Keratinocyte (primary cell): ENCODE measurements at regions not wholly inside any gene's neighbourhood (a gene's known extent, or its start where the extent isn't known, plus 50 kb on each side); places are given as distances from the start of the nearest gene placed in this dataset.

Experiments used
- DNase-seq: peaks from one replicate; pipeline ENCODE4 v3.0.0-alpha.2; 2011; ENCODE audit warnings: low read depth, missing footprints, low spot score
- FAIRE-seq: peaks from 2 replicates; lab custom pipeline; 2011; peaks lifted over from hg19 to GRCh38; lab: Jason Lieb, UNC
- H2AFZ ChIP-seq: 2 replicates; pipeline ENCODE4 v1.6.0; 2012; ENCODE audit warnings: low read length, control low read depth, inconsistent platforms; ENCODE audit not compliant: control insufficient read depth
- H3K27ac ChIP-seq: 2 replicates; pipeline ENCODE4 v1.5.1; 2011; ENCODE audit warnings: low read length; ENCODE audit not compliant: control insufficient read depth, insufficient read depth
- H3K27me3 ChIP-seq: 3 replicates; pipeline ENCODE4 v1.6.0; 2011; ENCODE audit warnings: low read length; ENCODE audit not compliant: control insufficient read depth, insufficient read depth; ENCODE audit errors: extremely low read depth
- H3K36me3 ChIP-seq, 2 experiments: 2 replicates in 1 of 2; 3 replicates in 1 of 2; pipeline ENCODE4 v1.5.1; 2011; ENCODE audit warnings: low read length in 2 of 2, mild to moderate bottlenecking in 1 of 2; ENCODE audit not compliant: control insufficient read depth in 2 of 2, insufficient read depth in 2 of 2; ENCODE audit errors: extremely low read depth in 1 of 2
- H3K4me1 ChIP-seq: 3 replicates; pipeline ENCODE4 v1.5.1; 2011; ENCODE audit warnings: low read length; ENCODE audit not compliant: control insufficient read depth, insufficient read depth; ENCODE audit errors: extremely low read depth
- H3K4me2 ChIP-seq: 3 replicates; pipeline ENCODE4 v1.6.0; 2011; ENCODE audit warnings: low read depth, low read length; ENCODE audit not compliant: control insufficient read depth, insufficient read depth; ENCODE audit errors: extremely low read depth
- H3K4me3 ChIP-seq, 3 experiments: fragments of 200-600 bp in 1 of 3; sonication (generic) in 1 of 3; 2 replicates in 2 of 3; 3 replicates in 1 of 3; pipeline ENCODE4 v1.5.1; 2011 to 2016; ENCODE audit warnings: low read length in 3 of 3, mild to moderate bottlenecking in 3 of 3, control low read depth in 2 of 3, inconsistent platforms in 1 of 3, low read depth in 1 of 3, mixed read lengths in 1 of 3, mixed run types in 1 of 3, moderate library complexity in 1 of 3; ENCODE audit not compliant: control insufficient read depth in 2 of 3, insufficient read depth in 2 of 3; ENCODE audit errors: extremely low read depth in 1 of 3
- H3K79me2 ChIP-seq: 2 replicates; pipeline ENCODE4 v1.6.0; 2012; ENCODE audit warnings: low read length; ENCODE audit not compliant: control insufficient read depth, insufficient read depth
- H3K9ac ChIP-seq: 3 replicates; pipeline ENCODE4 v1.6.0; 2011; ENCODE audit warnings: low read length; ENCODE audit not compliant: control insufficient read depth, insufficient read depth; ENCODE audit errors: extremely low read depth
- H3K9me1 ChIP-seq: 3 replicates; pipeline ENCODE4 v1.6.0; 2011; ENCODE audit warnings: low read length; ENCODE audit not compliant: control insufficient read depth, insufficient read depth; ENCODE audit errors: extremely low read depth
- H3K9me3 ChIP-seq: 2 replicates; pipeline ENCODE4 v1.5.1; 2012; ENCODE audit warnings: low read depth, low read length; ENCODE audit not compliant: control insufficient read depth
- H4K20me1 ChIP-seq: 3 replicates; pipeline ENCODE4 v1.6.0; 2011; ENCODE audit warnings: low read length; ENCODE audit not compliant: control insufficient read depth, insufficient read depth; ENCODE audit errors: extremely low read depth
- EZH2 ChIP-seq: IDR thresholded peaks from one replicate; pipeline ENCODE4 v1.6.1; 2012; ENCODE audit warnings: inconsistent platforms, mild to moderate bottlenecking, low read length, moderate library complexity
- dilution Hi-C: fragments of 300-500 bp; cut with MboI; formaldehyde crosslinking; loops from one replicate; pipeline ENCODE4 v1.7.0; 2020; ENCODE audit warnings: low sequenced_read_pairs; ENCODE audit not compliant: extremely low pct_ligation_motif_present
- TF ChIP-seq, protein P1 (sequence below), 3 experiments: IDR thresholded peaks in 1 of 3; conservative IDR thresholded peaks in 1 of 3; optimal IDR thresholded peaks in 1 of 3; 2 replicates in 2 of 3; 3 replicates in 1 of 3; pipeline versions ENCODE3 to v1.5.1; 2011; ENCODE audit warnings: low read length in 3 of 3, mild to moderate bottlenecking in 3 of 3, moderate library complexity in 2 of 3, control low read depth in 1 of 3, inconsistent platforms in 1 of 3; ENCODE audit not compliant: insufficient read depth in 2 of 3; ENCODE audit errors: extremely low read depth in 1 of 3

DNA sequence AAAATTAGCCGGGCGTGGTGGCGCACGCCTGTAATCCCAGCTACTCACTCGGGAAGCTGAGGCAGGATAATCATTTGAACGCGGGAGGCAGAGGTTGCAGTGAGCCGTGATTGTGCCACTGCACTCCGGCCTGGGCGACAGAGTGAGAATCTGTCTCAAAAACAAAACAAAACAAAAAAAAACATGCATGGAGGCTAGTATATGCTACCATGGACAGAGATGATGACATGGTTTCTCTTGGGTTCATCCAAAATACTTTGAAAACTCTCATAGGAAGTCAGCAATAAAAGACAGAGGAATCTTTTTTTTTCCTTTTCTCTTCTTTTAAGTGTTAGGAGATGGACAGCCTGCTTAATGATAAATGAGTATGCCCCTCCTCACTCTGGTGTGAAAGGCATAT lies 137.7 kb upstream of the MB21D2 start:
- Histone ChIP-seq H3K27ac (no peak overlapping the region), H3K9me1 (no peaks in the 10 kb centered on the region), H4K20me1 (no peaks in the 10 kb centered on the region), H3K4me2 (no peak overlapping the region), H3K27me3 (no peaks in the 10 kb centered on the region), H3K36me3 (no peaks in the 10 kb centered on the region), H3K79me2 (no peaks in the 10 kb centered on the region), H3K4me1 (no peaks in the 10 kb centered on the region), H3K4me3 (no peak overlapping the region), H2AFZ (no peak overlapping the region), H3K9me3 (no peaks in the 10 kb centered on the region), H3K9ac (no peak overlapping the region)
- DNase-seq: no peak
- dilution Hi-C loops: no loop called here
- FAIRE-seq: no peak
- TF ChIP-seq, protein P1, sequence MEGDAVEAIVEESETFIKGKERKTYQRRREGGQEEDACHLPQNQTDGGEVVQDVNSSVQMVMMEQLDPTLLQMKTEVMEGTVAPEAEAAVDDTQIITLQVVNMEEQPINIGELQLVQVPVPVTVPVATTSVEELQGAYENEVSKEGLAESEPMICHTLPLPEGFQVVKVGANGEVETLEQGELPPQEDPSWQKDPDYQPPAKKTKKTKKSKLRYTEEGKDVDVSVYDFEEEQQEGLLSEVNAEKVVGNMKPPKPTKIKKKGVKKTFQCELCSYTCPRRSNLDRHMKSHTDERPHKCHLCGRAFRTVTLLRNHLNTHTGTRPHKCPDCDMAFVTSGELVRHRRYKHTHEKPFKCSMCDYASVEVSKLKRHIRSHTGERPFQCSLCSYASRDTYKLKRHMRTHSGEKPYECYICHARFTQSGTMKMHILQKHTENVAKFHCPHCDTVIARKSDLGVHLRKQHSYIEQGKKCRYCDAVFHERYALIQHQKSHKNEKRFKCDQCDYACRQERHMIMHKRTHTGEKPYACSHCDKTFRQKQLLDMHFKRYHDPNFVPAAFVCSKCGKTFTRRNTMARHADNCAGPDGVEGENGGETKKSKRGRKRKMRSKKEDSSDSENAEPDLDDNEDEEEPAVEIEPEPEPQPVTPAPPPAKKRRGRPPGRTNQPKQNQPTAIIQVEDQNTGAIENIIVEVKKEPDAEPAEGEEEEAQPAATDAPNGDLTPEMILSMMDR (optimal IDR thresholded peaks at IDR 0.05 in 1 of 3, IDR thresholded peaks at IDR 0.05 in 1 of 3, conservative IDR thresholded peaks at IDR 0.05 in 1 of 3; ENCODE audit: extremely low read depth in 1 of 3, insufficient read depth in 2 of 3, low read length in 3 of 3): no peak
- TF ChIP-seq EZH2: no peak

DNA sequence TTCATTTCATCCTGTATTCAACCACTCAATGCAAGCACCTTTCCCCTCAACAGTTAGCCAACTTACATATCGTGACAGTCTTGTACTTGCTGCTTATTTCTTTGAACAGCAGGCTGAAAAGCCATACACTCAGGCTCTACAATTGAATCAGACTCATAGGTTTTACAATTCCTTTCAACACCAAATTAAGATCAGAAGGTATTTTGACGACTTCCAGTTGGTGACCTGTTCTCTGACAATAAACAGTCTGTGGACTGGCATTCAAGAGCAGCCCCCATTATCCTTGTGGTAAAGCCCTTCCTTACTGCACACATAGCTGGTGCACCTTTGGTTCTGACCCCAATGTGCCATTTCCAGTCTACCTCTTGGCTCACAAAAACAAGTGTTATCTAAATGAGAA lies 140.0 kb upstream of the MB21D2 start:
- H3K4me1 ChIP-seq: no peaks in the 10 kb centered on the region
- H3K9ac ChIP-seq: no peak overlapping the region
- no peaks in the 10 kb centered on the region for H3K36me3 ChIP-seq
- no peak for DNase-seq
- no peak overlapping the region for H3K27ac ChIP-seq
- H3K9me3 ChIP-seq: no peaks in the 10 kb centered on the region
- dilution Hi-C loops: no loop called here
- TF ChIP-seq EZH2: no peak
- TF ChIP-seq, protein P1 (optimal IDR thresholded peaks at IDR 0.05 in 1 of 3, IDR thresholded peaks at IDR 0.05 in 1 of 3, conservative IDR thresholded peaks at IDR 0.05 in 1 of 3; ENCODE audit: extremely low read depth in 1 of 3, insufficient read depth in 2 of 3, low read length in 3 of 3): no peak
- H3K27me3 ChIP-seq: no peaks in the 10 kb centered on the region
- no peaks in the 10 kb centered on the region for H4K20me1 ChIP-seq
- no peaks in the 10 kb centered on the region for H3K9me1 ChIP-seq
- no peak overlapping the region for H2AFZ ChIP-seq
- H3K4me2 ChIP-seq: no peak overlapping the region
- H3K79me2 ChIP-seq: no peaks in the 10 kb centered on the region
- no peak overlapping the region for H3K4me3 ChIP-seq
- FAIRE-seq: no peak
